Suprapubic skin (tissue), 4 donors: ENCODE measurements at regions not wholly inside any gene's neighbourhood (a gene's known extent, or its start where the extent isn't known, plus 50 kb on each side); places are given as distances from the start of the nearest gene placed in this dataset.

Experiments
- DNase-seq, 2 donors: peaks; one replicate each; pipeline ENCODE4 v3.0.0-alpha.2; 2019; ENCODE audit warnings: low spot score in 2 of 2
- H3K27ac ChIP-seq: fragments of 200-600 bp; sonication (generic); one replicate; pipeline ENCODE4 v1.5.1; 2019
- H3K27me3 ChIP-seq: fragments of 200-600 bp; sonication (generic); one replicate; pipeline ENCODE4 v1.5.1; 2019
- H3K36me3 ChIP-seq: fragments of 200-600 bp; sonication (generic); one replicate; pipeline ENCODE4 v1.5.1; 2019
- H3K4me1 ChIP-seq: fragments of 200-600 bp; sonication (generic); one replicate; pipeline ENCODE4 v1.5.1; 2019
- H3K4me3 ChIP-seq: fragments of 200-600 bp; sonication (generic); one replicate; pipeline ENCODE4 v1.5.1; 2019; ENCODE audit warnings: mild to moderate bottlenecking
- H3K9me3 ChIP-seq: fragments of 200-600 bp; sonication (generic); one replicate; pipeline ENCODE4 v1.5.1; 2019
- CTCF ChIP-seq, 2 donors: fragments of 200-600 bp in 1 of 2; fragments of 450-650 bp in 1 of 2; sonication (generic) in 1 of 2; IDR thresholded peaks; one replicate each; pipeline ENCODE4 v1.5.1; 2016 to 2019; ENCODE audit warnings: antibody characterized with exemption in 2 of 2, mild to moderate bottlenecking in 1 of 2, moderate library complexity in 1 of 2
- EP300 ChIP-seq: sonication (generic); formaldehyde crosslinking; IDR thresholded peaks from one replicate; pipeline ENCODE4 v1.6.1; 2017; ENCODE audit warnings: antibody characterized with exemption
- POLR2A ChIP-seq, 2 donors: fragments of 450-650 bp; IDR thresholded peaks; one replicate each; pipeline ENCODE4 v1.6.1; 2017; ENCODE audit warnings: antibody characterized with exemption in 2 of 2, mild to moderate bottlenecking in 2 of 2, moderate library complexity in 2 of 2
- POLR2AphosphoS5 ChIP-seq, 3 donors: sonication (generic); formaldehyde crosslinking; IDR thresholded peaks; one replicate each; pipeline ENCODE4 v1.6.1; 2017; ENCODE audit warnings: antibody characterized with exemption in 3 of 3
- WGBS: methylation state at CpG from one replicate; pipeline ENCODE4 v1.1.5; 2018; 5-methylcytosine and 5-hydroxymethylcytosine counted together

GRCh38 chr15:77739591-77740378 lies 107.1 kb upstream of the LINGO1 start:
- TF ChIP-seq POLR2A (IDR thresholded peaks at IDR 0.05), result no peak
- TF ChIP-seq POLR2AphosphoS5 (IDR thresholded peaks at IDR 0.05), result no peak
- TF ChIP-seq CTCF (IDR thresholded peaks at IDR 0.05), result no peak
- TF ChIP-seq EP300, result no peak
- H3K27me3 ChIP-seq, result peaks cover 25% of the 10 kb centered on the region
- H3K27ac ChIP-seq, result no peak overlapping the region
- DNase-seq, result no peak
- 29% methylated on average over 1 of the region's 4 CpGs for WGBS
- no peaks in the 10 kb centered on the region for H3K4me1 ChIP-seq
- H3K9me3 ChIP-seq, result no peaks in the 10 kb centered on the region
- no peak overlapping the region for H3K4me3 ChIP-seq
- no peaks in the 10 kb centered on the region for H3K36me3 ChIP-seq

GRCh38 chr15:77738441-77739302 lies 106.0 kb upstream of the LINGO1 start:
- no peak for DNase-seq
- H3K27me3 ChIP-seq, result peaks cover 25% of the 10 kb centered on the region
- TF ChIP-seq EP300 (no peak), CTCF (IDR thresholded peaks at IDR 0.05) (no peak), POLR2AphosphoS5 (IDR thresholded peaks at IDR 0.05) (no peak), POLR2A (IDR thresholded peaks at IDR 0.05) (no peak)

GRCh38 chr15:77738038-77738370 lies 105.3 kb upstream of the LINGO1 start:
- no peak overlapping the region for H3K4me3 ChIP-seq
- TF ChIP-seq EP300 (no peak), POLR2AphosphoS5 (IDR thresholded peaks at IDR 0.05) (no peak), CTCF (IDR thresholded peaks at IDR 0.05) (no peak), POLR2A (IDR thresholded peaks at IDR 0.05) (no peak)
- H3K27me3 ChIP-seq, result peaks cover 25% of the 10 kb centered on the region
- no peaks in the 10 kb centered on the region for H3K36me3 ChIP-seq
- DNase-seq, result no peak
- no peaks in the 10 kb centered on the region for H3K9me3 ChIP-seq
- H3K27ac ChIP-seq, result no peak overlapping the region
- WGBS, result 75% methylated on average over 5 of the region's 5 CpGs
- no peaks in the 10 kb centered on the region for H3K4me1 ChIP-seq

More at GRCh38 chr15:77738441-77739302, 106.0 kb upstream of the LINGO1 start:
- Histone ChIP-seq H3K4me3 (no peak overlapping the region), H3K4me1 (no peaks in the 10 kb centered on the region), H3K9me3 (no peaks in the 10 kb centered on the region), H3K27ac (no peak overlapping the region), H3K36me3 (no peaks in the 10 kb centered on the region)
- WGBS, result 57% methylated on average over 16 of the region's 17 CpGs

- DNase-seq, result no peak
- Histone ChIP-seq H3K4me1 (no peaks in the 10 kb centered on the region), H3K27me3 (peaks cover 28% of the 10 kb centered on the region), H3K9me3 (no peaks in the 10 kb centered on the region), H3K36me3 (no peaks in the 10 kb centered on the region), H3K4me3 (no peak overlapping the region), H3K27ac (no peak overlapping the region)
- TF ChIP-seq CTCF (IDR thresholded peaks at IDR 0.05) (no peak), POLR2AphosphoS5 (IDR thresholded peaks at IDR 0.05) (no peak), POLR2A (IDR thresholded peaks at IDR 0.05) (no peak), EP300 (no peak)
- 68% methylated on average over 4 of the region's 4 CpGs for WGBS
Measured at GRCh38 chr15:77737238-77738037, 104.7 kb upstream of the LINGO1 start.
